Natural killer cell treated with Interleukin-12 subunit alpha and Interleukin-12 subunit beta and Interleukin-15 and Interleukin-18, amount 100 ng/mL, for 72 hours (primary cell): ENCODE measurements at regions not wholly inside any gene's neighbourhood (a gene's known extent, or its start where the extent isn't known, plus 50 kb on each side); places are given as distances from the start of the nearest gene placed in this dataset.

Experiments used
- ATAC-seq, 2 donors: fragments of 150-1000 bp; cut with Tn5 transposase in 1 of 2; sonication (Bioruptor Pico), chemical (Tn5 transposase) in 1 of 2; 2 replicates each; pipeline ENCODE4 v1.10.0; 2021
- DNase-seq: peaks from one replicate; pipeline ENCODE4 v3.0.0; 2022; ENCODE audit warnings: low spot score
- H3K27ac Mint-ChIP-seq, 2 donors: 1 replicate in 1 of 2; 2 replicates in 1 of 2; pipeline ENCODE4 v1.8.0; 2022; ENCODE audit warnings: mixed read lengths in 2 of 2, mild to moderate bottlenecking in 1 of 2, moderate library complexity in 1 of 2
- H3K27me3 Mint-ChIP-seq, 2 donors: 1 replicate in 1 of 2; 2 replicates in 1 of 2; pipeline ENCODE4 v1.8.0; 2022; ENCODE audit warnings: mixed read lengths in 2 of 2
- H3K36me3 Mint-ChIP-seq: one replicate; pipeline ENCODE4 v1.8.0; 2022; ENCODE audit warnings: mixed read lengths
- H3K4me1 Mint-ChIP-seq, 2 donors: 1 replicate in 1 of 2; 2 replicates in 1 of 2; pipeline ENCODE4 v1.8.0; 2022; ENCODE audit warnings: low read depth in 2 of 2, mixed read lengths in 2 of 2, mild to moderate bottlenecking in 1 of 2
- H3K4me3 Mint-ChIP-seq: one replicate; pipeline ENCODE4 v1.8.0; 2022; ENCODE audit warnings: mixed read lengths
- H3K9me3 Mint-ChIP-seq: 2 replicates; pipeline ENCODE4 v1.8.0; 2022; ENCODE audit warnings: mixed read lengths

DNA sequence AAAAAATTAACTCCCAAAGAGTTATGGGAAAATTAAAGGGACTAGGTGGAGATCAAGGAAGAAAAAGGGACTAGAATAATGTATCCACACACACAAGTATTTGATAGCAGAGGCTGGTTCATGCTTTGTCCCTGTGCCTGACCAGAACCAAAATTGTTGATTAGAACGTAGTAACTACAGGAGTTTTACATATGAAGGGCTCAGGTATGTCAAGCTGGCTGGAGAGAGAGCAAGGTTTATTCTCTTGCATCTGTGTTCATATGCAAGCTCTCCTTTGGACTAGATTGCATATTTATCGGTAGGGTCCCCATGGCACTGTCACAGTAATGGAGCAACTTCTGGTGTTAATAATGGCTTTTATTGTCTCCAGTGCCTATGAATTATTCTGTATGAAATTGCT is 239.9 kb upstream of the TRPM3 start:
- DNase-seq (no peak), ATAC-seq (no peak)
- no peaks in the 10 kb centered on the region for H3K36me3 Mint-ChIP-seq
- no peaks in the 10 kb centered on the region for H3K4me1 Mint-ChIP-seq
- H3K27me3 Mint-ChIP-seq, result no peaks in the 10 kb centered on the region
- no peak overlapping the region for H3K4me3 Mint-ChIP-seq
- H3K27ac Mint-ChIP-seq, result no peak overlapping the region
- H3K9me3 Mint-ChIP-seq, result no peaks in the 10 kb centered on the region

DNA sequence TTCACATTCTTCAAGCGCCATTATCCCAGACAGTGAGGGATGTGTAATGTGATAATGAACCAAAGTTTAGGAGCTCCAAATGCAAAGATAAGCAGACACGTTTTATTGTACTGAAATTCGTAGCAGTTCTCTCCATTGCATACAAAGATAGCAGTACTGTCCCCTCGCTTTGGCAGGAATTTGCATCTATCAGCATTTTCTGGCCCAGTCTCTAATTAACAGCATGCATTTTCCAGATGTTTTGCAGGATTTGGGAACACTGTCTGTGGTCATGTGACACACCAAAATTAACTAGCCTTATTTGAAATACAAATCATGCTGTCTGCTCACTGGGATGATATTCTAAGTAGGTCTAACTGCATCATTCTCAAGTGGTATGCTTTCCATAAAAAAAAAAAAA is 235.9 kb upstream of the TRPM3 start:
- Mint-ChIP-seq H3K9me3 (no peaks in the 10 kb centered on the region), H3K4me3 (no peak overlapping the region), H3K36me3 (no peaks in the 10 kb centered on the region), H3K27me3 (no peaks in the 10 kb centered on the region), H3K4me1 (no peaks in the 10 kb centered on the region), H3K27ac (no peak overlapping the region)
- ATAC-seq (no peak), DNase-seq (no peak)

DNA sequence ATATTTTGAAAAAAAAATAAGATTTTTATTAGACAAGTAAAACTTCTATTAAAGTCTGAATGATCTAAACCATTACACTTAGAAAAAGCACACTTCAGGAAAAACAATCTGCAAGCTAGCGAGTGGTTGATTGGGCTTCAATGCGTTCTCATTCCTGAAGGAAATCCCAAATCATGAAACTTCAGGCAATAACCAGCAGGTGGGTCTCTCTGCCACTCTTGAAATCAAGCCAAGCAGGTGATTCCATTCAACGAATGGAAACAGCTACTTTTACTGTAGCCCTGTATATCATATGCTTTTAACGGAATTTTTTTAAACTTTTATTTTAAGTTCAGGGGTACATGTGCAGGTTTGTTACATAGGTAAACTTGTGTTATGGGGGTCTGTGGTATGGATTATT is 234.5 kb upstream of the TRPM3 start:
- Mint-ChIP-seq H3K4me3 (no peak overlapping the region), H3K4me1 (no peaks in the 10 kb centered on the region)

DNA sequence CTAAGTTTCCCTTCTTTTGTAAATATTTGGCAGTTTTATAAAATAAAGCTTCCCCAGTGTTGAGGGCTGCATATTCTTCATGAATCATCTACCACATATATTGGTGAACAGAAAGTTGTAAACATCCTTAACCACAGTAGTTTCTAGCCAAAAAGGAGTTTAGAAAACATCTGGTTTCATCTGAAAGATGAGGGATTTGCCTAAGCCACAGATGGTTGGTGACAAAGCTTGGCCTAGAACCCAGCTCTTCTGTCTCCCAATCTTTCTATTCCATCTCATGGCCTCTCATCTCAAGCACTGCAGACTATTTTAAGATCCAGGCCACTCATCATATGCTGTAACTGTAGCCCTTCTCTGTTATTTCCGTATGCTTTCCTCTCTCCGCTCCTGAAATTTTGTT is 232.3 kb upstream of the TRPM3 start:
- ATAC-seq (no peak), DNase-seq (no peak)
- Mint-ChIP-seq H3K9me3 (peaks cover 3% of the 10 kb centered on the region), H3K4me3 (no peak overlapping the region), H3K27ac (no peak overlapping the region), H3K36me3 (no peaks in the 10 kb centered on the region), H3K27me3 (no peaks in the 10 kb centered on the region), H3K4me1 (no peaks in the 10 kb centered on the region)

More for the DNA sequence above, 234.5 kb upstream of the TRPM3 start:
- Mint-ChIP-seq H3K27me3 (no peaks in the 10 kb centered on the region), H3K27ac (no peak overlapping the region), H3K36me3 (no peaks in the 10 kb centered on the region), H3K9me3 (peaks cover 3% of the 10 kb centered on the region)
- ATAC-seq, result no peak
- no peak for DNase-seq

DNA sequence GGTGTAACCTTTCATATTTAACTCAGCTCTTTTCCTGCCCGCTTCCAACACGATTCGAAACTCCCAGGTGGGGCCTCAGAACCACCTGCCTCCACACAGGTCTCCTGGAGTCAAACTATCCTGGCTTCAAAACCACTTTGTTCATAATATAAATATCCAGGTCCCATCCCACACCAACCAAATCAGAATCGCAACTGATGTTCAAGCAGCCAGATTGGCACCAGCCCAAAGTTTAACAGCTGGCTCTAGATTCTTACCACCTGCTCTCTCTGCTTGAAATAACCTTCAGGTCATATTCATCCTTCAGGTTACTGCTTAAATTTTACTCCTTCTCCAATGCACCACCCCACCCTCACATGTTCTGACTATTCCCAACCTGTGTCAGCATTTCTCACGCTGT is 231.4 kb upstream of the TRPM3 start:
- no peak for DNase-seq
- Mint-ChIP-seq H3K9me3 (peaks cover 3% of the 10 kb centered on the region), H3K36me3 (no peaks in the 10 kb centered on the region), H3K4me1 (no peaks in the 10 kb centered on the region), H3K4me3 (no peak overlapping the region), H3K27me3 (no peaks in the 10 kb centered on the region), H3K27ac (no peak overlapping the region)
- ATAC-seq, result no peak

DNA sequence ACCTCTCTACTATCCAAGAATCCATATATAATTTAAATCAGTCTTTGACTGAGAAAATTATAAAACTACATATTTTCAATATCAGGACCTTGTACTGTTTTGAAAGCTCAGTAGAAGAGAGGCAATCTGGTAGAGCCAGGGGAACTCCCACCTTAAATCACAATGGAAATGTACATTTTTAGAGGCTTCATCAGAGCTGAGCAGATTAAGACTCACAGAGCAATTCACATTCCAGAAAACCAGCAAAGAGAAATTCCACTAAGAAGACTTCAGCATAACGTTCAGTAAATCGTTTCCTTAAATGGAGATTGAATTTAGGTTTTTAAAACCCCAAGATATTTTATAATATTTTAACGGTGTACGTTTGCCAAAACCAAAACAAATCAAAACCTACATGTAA is 227.8 kb upstream of the TRPM3 start:
- ATAC-seq, result no peak
- H3K27me3 Mint-ChIP-seq, result no peaks in the 10 kb centered on the region

DNA sequence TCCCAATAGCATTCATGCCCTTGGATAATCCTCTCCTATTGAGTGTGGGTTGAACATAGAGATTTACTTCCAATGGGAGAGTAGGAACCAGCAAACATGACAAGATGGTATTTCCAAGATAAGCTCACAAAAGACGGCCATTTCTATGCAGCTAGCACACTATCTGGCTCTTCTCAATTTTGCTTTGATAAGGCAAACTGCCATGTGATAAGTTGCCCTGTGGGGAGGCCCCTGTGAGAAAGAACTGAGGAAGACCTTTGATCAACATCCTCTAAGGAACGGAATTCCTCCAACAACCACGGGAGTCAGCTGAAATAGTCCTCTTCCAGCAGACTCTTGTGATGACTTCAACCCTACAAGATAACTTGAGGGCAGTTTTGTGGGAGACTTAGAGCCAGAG is 211.9 kb upstream of the TRPM3 start:
- H3K9me3 Mint-ChIP-seq, result peaks cover 3% of the 10 kb centered on the region
- no peak overlapping the region for H3K4me3 Mint-ChIP-seq
- H3K36me3 Mint-ChIP-seq, result peaks cover 4% of the 10 kb centered on the region
- H3K27ac Mint-ChIP-seq, result no peak overlapping the region
- ATAC-seq, result no peak
- H3K27me3 Mint-ChIP-seq, result peaks cover 1 to 12% of the 10 kb centered on the region in 2 donors
- DNase-seq, result no peak
- no peaks in the 10 kb centered on the region for H3K4me1 Mint-ChIP-seq

More for the DNA sequence above, 227.8 kb upstream of the TRPM3 start:
- Mint-ChIP-seq H3K4me3 (no peak overlapping the region), H3K36me3 (no peaks in the 10 kb centered on the region), H3K27ac (no peak overlapping the region), H3K9me3 (peaks cover 10% of the 10 kb centered on the region), H3K4me1 (no peaks in the 10 kb centered on the region)
- no peak for DNase-seq

DNA sequence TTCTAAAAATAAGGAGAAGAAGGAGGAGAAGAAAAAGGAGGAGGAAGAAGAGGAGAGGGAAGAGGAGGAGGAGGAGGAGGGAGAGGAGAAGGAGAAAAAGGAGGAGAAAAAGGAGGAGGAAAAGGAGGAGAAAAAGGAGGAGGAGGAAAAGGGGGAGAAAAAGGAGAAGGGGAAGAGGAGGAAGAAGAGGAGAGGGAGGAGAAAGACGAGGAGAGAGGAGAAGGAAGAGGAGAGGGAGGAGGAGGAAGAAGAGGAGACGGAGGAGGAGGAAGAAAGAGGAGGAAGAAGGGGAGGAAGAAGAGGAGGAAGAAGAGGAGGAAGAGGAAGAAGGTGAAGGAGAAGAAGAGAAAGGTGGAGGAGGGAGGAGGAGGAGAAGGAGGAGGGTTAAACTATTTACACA is 210.2 kb upstream of the TRPM3 start:
- ATAC-seq, result no peak
- no peak overlapping the region for H3K4me3 Mint-ChIP-seq
- no peaks in the 10 kb centered on the region for H3K9me3 Mint-ChIP-seq
- H3K36me3 Mint-ChIP-seq, result no peaks in the 10 kb centered on the region
- no peaks in the 10 kb centered on the region for H3K4me1 Mint-ChIP-seq
- no peak overlapping the region for H3K27ac Mint-ChIP-seq
- H3K27me3 Mint-ChIP-seq, result peaks cover 2 to 14% of the 10 kb centered on the region in 2 donors
- no peak for DNase-seq

DNA sequence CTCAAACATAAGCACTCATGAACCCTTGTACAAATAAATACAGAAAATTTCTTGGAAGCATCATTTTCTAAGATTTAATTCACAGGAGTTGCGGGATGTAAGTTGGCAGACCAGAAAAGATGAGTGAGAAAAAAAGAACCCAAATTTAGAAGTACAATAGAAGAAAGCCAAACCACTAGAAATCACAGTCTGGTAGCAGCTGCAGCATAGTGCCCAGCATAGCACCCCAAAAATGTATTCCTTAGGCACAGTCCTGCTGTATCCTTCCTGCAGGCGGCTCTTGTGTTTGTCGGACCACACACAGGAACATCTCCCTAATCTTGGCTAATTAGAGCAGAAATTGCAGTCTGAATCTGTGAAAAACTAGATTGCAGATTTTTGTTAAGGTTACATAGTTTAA is 208.5 kb upstream of the TRPM3 start:
- ATAC-seq (no peak), DNase-seq (no peak)
- Mint-ChIP-seq H3K4me3 (no peak overlapping the region), H3K27me3 (peaks cover 2 to 12% of the 10 kb centered on the region in 2 donors), H3K9me3 (no peaks in the 10 kb centered on the region), H3K27ac (no peak overlapping the region), H3K4me1 (no peaks in the 10 kb centered on the region), H3K36me3 (no peaks in the 10 kb centered on the region)

DNA sequence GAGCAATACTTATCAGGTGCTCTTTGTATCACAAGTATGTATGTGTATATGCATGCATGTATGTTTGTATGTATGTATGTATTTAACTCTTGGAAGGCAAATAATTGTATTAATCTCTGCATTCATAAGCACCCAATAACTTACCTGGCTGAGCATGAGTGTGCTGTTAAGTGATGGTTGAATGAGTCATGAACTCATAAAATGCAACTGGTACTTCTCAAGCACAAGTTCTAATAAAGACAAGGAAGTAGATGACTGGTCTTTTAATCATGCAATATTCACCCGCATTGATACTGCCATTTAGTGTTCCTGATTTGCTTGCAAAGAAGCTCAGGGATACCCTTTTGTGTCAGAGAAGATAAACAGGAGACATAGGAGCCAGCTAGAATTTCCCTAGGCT is 204.9 kb upstream of the TRPM3 start:
- Mint-ChIP-seq H3K36me3 (no peaks in the 10 kb centered on the region), H3K4me3 (no peak overlapping the region)
- ATAC-seq, result no peak

DNA sequence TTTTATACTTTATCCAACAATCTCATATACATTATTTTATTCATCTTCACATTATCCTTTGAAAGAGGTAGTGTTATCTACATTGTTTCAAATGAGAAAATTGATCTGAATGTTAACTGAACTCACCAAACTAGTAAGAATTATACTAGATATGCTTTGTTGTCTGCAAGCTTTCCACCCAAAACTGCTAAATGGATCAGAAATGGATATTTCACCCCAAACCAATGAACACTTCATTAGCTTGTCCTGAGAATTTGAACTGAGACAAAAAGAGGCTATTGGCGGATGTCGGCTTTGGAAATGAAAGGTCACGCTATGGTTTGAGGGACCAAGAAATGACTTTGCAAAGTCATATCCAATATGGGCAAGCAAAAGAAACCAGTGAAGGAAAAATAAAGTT is 201.9 kb upstream of the TRPM3 start:
- Mint-ChIP-seq H3K36me3 (no peaks in the 10 kb centered on the region), H3K4me1 (no peaks in the 10 kb centered on the region), H3K27ac (no peak overlapping the region), H3K4me3 (no peak overlapping the region), H3K27me3 (peaks cover 6 to 14% of the 10 kb centered on the region in 2 donors), H3K9me3 (peaks cover 5% of the 10 kb centered on the region)
- DNase-seq, result no peak
- ATAC-seq, result no peak

More for the DNA sequence above, 204.9 kb upstream of the TRPM3 start:
- no peak for DNase-seq
- peaks cover 2 to 6% of the 10 kb centered on the region in 2 donors for H3K27me3 Mint-ChIP-seq
- no peaks in the 10 kb centered on the region for H3K9me3 Mint-ChIP-seq
- no peak overlapping the region for H3K27ac Mint-ChIP-seq
- H3K4me1 Mint-ChIP-seq, result no peaks in the 10 kb centered on the region

DNA sequence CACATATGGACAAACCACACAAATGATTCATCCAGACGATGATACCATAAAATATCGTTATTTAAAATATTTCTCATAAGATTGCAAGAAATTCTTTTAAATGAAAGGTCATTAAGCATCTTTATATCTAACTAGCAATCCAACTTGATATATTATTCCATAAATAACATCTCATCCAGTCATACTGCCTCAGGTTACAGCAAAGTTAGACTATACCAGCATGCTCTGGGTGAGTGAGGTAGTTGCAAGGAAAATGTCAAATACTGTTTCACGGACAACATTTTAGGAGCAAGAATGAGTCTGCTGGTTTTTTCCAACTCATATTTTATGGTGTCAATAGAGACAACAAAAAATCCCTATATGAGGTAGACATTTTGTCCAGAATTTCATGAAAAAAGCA is 200.9 kb upstream of the TRPM3 start:
- Mint-ChIP-seq H3K27me3 (peaks cover 5 to 11% of the 10 kb centered on the region in 2 donors), H3K4me3 (no peak overlapping the region), H3K27ac (no peak overlapping the region), H3K36me3 (no peaks in the 10 kb centered on the region), H3K9me3 (peaks cover 5% of the 10 kb centered on the region), H3K4me1 (no peaks in the 10 kb centered on the region)
- ATAC-seq, result no peak
- DNase-seq, result no peak

DNA sequence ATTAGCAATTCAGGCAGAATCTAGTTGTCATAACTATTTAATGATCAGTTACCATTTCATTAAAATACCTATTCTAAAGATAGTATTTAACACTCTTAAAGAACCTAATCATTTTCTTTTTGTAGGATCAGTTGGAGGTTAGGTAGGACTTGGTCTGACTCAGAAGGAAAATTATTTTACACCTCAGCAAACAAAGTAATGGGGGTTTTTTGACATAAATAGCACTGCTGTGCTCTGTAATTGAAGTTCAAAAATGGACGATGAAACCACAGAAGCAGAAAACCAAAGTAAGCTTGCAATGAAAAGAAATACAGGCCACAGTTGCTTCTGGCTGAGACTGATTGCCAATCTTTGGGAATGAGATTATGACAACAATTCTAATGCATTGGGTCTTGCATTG is 187.0 kb upstream of the TRPM3 start:
- no peaks in the 10 kb centered on the region for H3K36me3 Mint-ChIP-seq
- H3K4me1 Mint-ChIP-seq, result no peaks in the 10 kb centered on the region
- no peak overlapping the region for H3K4me3 Mint-ChIP-seq
- H3K9me3 Mint-ChIP-seq, result no peaks in the 10 kb centered on the region
- no peak for ATAC-seq
- DNase-seq, result no peak
- no peak overlapping the region for H3K27ac Mint-ChIP-seq
- H3K27me3 Mint-ChIP-seq, result peaks cover 0 to 5% of the 10 kb centered on the region in 2 donors

DNA sequence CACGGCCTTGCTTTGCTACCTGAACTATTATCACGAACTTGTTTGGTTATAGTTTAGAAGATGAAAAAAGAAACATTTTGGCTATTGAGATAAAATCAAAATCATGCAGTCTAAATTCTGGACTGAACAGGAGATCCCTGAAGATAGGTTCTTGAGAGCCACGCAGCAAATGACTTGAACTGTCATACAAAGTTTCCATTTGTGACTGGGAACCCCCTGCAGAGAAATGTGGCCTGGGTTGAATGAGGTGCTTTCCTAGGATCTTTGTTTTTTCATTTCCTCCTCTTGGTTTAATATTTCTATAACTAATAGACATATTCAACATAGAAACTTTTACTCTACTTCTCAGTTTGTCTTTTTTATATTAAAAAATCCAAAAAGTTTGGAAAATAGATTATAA is 184.7 kb upstream of the TRPM3 start:
- H3K4me1 Mint-ChIP-seq, result no peaks in the 10 kb centered on the region
- H3K4me3 Mint-ChIP-seq, result no peak overlapping the region
- DNase-seq, result no peak
- no peaks in the 10 kb centered on the region for H3K9me3 Mint-ChIP-seq
- H3K27me3 Mint-ChIP-seq, result no peaks in the 10 kb centered on the region
- no peaks in the 10 kb centered on the region for H3K36me3 Mint-ChIP-seq
- ATAC-seq, result no peak
- no peak overlapping the region for H3K27ac Mint-ChIP-seq

DNA sequence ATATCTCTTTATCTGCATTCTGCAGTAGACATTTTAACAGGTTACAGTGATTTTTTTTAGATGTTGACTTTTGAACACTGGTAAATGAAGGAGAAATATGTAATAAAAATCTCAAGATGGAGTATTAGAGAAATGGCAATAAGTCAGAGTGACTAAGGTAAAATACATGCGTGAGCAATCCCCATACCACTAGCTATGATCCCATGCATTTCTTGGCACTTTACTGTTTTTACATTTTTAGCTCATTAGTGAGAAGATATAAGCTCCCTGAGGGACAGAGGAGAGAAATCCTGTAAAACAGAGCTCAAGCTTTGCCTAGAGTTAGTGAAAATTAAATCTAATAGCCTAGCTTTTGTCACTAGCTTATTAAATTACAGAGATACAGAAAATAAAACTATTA is 181.9 kb upstream of the TRPM3 start:
- Mint-ChIP-seq H3K9me3 (no peaks in the 10 kb centered on the region), H3K27me3 (peaks cover 0 to 3% of the 10 kb centered on the region in 2 donors), H3K4me3 (no peak overlapping the region), H3K27ac (no peak overlapping the region), H3K4me1 (no peaks in the 10 kb centered on the region), H3K36me3 (no peaks in the 10 kb centered on the region)
- no peak for ATAC-seq
- DNase-seq, result no peak
